A549 (cell line): ENCODE measurements at regions not wholly inside any gene's neighbourhood (a gene's known extent, or its start where the extent isn't known, plus 50 kb on each side); places are given as distances from the start of the nearest gene placed in this dataset.
"Not testable (repeated sequence)": the region's sequence is repeated elsewhere in the genome, so short reads cannot be mapped to it uniquely, and the experiment has no call there.

Source experiments
- EP300 ChIP-seq, 2 experiments: fragments of >200 bp; sonication (Bioruptor Twin); formaldehyde crosslinking; IDR thresholded peaks; 2 replicates in 1 of 2; 3 replicates in 1 of 2; pipeline ENCODE4 v1.6.1; 2016 to 2017
- MAFK ChIP-seq: fragments of 450-650 bp; IDR thresholded peaks from 2 replicates; pipeline ENCODE4 v1.6.1; 2014; ENCODE audit not compliant: partially characterized antibody
- MYC ChIP-seq: IDR thresholded peaks from 2 replicates; pipeline ENCODE4 v1.6.1; 2012; ENCODE audit warnings: mild to moderate bottlenecking, inconsistent platforms, low read length, improper control_type of control experiment, borderline replicate concordance
- NFE2L2 ChIP-seq: fragments of 150-350 bp; conservative IDR thresholded peaks from 2 replicates; pipeline ENCODE4 v1.6.1; 2014; ENCODE audit warnings: low read length
- POLR2A ChIP-seq: IDR thresholded peaks from 2 replicates; pipeline ENCODE4 v1.6.1; 2012; ENCODE audit warnings: mild to moderate bottlenecking, low read length
- RARB ChIP-seq: fragments of 250-450 bp; sonication (Bioruptor Pico); IDR thresholded peaks from 2 replicates; pipeline ENCODE4 v1.8.0; 2021; ENCODE audit warnings: mild to moderate bottlenecking, moderate library complexity
- RNF2 ChIP-seq: fragments of 200-600 bp; sonication (generic); IDR thresholded peaks from 2 replicates; pipeline ENCODE4 v1.6.1; 2016; ENCODE audit warnings: low read depth, mild to moderate bottlenecking, antibody characterized with exemption, moderate library complexity, borderline replicate concordance
- SMC3 ChIP-seq: fragments of >200 bp; sonication (Bioruptor Twin); formaldehyde crosslinking; IDR thresholded peaks from 3 replicates; pipeline ENCODE4 v1.6.1; 2018; ENCODE audit warnings: inconsistent platforms
- SREBF2 ChIP-seq: fragments of 450-650 bp; IDR thresholded peaks from 2 replicates; pipeline ENCODE4 v1.6.1; 2014; ENCODE audit warnings: mild to moderate bottlenecking, moderate library complexity
- TFCP2L1 ChIP-seq: fragments of 250-450 bp; sonication (Bioruptor Pico); IDR thresholded peaks from 2 replicates; pipeline ENCODE4 v1.5.0; 2021; ENCODE audit warnings: mild to moderate bottlenecking
- TF ChIP-seq, protein P1 (sequence below): fragments of >200 bp; sonication (Bioruptor Twin); formaldehyde crosslinking; IDR thresholded peaks from 3 replicates; pipeline ENCODE4 v1.5.1; 2016
- TF ChIP-seq, protein P2 (sequence below): fragments of >200 bp; sonication (Bioruptor Twin); formaldehyde crosslinking; IDR thresholded peaks from 2 replicates; pipeline ENCODE4 v1.6.1; 2016
- TF ChIP-seq, protein P3 (sequence below): IDR thresholded peaks from 2 replicates; pipeline ENCODE4 v1.6.1; 2012
- TF ChIP-seq, protein P4 (sequence below): fragments of 150-350 bp; IDR thresholded peaks from 2 replicates; pipeline ENCODE4 v1.6.1; 2014; ENCODE audit warnings: low read depth, mild to moderate bottlenecking, low read length

DNA sequence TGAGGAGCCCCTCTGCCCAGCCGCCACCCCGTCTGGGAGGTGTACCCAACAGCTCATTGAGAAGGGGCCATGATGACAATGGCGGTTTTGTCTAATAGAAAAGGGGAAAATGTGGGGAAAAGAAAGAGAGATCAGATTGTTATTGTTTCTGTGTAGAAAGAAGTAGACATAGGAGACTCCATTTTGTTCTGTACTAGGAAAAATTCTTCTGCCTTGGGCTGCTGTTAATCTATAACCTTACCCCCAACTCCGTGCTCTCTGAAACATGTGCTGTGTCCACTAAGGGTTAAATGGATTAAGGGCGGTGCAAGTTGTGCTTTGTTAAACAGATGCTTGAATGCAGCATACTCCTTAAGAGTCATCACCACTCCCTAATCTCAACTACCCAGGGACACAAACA lies 861.1 kb upstream of the INTU start:
- TF ChIP-seq MYC; MAFK; POLR2A; EP300 (IDR thresholded peaks at IDR 0.05); SMC3; NFE2L2; RARB (CRISPR knock-in tag); TFCP2L1 (CRISPR knock-in tag); SREBF2; RNF2: not testable (repeated sequence)
- TF ChIP-seq, protein P1, sequence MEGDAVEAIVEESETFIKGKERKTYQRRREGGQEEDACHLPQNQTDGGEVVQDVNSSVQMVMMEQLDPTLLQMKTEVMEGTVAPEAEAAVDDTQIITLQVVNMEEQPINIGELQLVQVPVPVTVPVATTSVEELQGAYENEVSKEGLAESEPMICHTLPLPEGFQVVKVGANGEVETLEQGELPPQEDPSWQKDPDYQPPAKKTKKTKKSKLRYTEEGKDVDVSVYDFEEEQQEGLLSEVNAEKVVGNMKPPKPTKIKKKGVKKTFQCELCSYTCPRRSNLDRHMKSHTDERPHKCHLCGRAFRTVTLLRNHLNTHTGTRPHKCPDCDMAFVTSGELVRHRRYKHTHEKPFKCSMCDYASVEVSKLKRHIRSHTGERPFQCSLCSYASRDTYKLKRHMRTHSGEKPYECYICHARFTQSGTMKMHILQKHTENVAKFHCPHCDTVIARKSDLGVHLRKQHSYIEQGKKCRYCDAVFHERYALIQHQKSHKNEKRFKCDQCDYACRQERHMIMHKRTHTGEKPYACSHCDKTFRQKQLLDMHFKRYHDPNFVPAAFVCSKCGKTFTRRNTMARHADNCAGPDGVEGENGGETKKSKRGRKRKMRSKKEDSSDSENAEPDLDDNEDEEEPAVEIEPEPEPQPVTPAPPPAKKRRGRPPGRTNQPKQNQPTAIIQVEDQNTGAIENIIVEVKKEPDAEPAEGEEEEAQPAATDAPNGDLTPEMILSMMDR, result not testable (repeated sequence)
- TF ChIP-seq, protein P2, sequence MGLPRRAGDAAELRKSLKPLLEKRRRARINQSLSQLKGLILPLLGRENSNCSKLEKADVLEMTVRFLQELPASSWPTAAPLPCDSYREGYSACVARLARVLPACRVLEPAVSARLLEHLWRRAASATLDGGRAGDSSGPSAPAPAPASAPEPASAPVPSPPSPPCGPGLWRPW, result not testable (repeated sequence)
- TF ChIP-seq, protein P3, sequence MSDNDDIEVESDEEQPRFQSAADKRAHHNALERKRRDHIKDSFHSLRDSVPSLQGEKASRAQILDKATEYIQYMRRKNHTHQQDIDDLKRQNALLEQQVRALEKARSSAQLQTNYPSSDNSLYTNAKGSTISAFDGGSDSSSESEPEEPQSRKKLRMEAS, result not testable (repeated sequence)
- TF ChIP-seq, protein P4, sequence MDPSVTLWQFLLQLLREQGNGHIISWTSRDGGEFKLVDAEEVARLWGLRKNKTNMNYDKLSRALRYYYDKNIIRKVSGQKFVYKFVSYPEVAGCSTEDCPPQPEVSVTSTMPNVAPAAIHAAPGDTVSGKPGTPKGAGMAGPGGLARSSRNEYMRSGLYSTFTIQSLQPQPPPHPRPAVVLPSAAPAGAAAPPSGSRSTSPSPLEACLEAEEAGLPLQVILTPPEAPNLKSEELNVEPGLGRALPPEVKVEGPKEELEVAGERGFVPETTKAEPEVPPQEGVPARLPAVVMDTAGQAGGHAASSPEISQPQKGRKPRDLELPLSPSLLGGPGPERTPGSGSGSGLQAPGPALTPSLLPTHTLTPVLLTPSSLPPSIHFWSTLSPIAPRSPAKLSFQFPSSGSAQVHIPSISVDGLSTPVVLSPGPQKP, result not testable (repeated sequence)
